Dendritic cell treated with granulocyte-macrophage colony-stimulating factor and Interleukin-4, amounts not matched to agents 40 ng/mL and 50 ng/mL, for 4 days (primary cell): ENCODE measurements at regions not wholly inside any gene's neighbourhood (a gene's known extent, or its start where the extent isn't known, plus 50 kb on each side); places are given as distances from the start of the nearest gene placed in this dataset.
"Not testable (repeated sequence)": the region's sequence is repeated elsewhere in the genome, so short reads cannot be mapped to it uniquely, and the experiment has no call there.

Experiments used
- H3K27ac Mint-ChIP-seq: one replicate; pipeline ENCODE4 v1.8.0; 2022; ENCODE audit warnings: mild to moderate bottlenecking, mixed read lengths
- H3K27me3 Mint-ChIP-seq: one replicate; pipeline ENCODE4 v1.8.0; 2022; ENCODE audit warnings: mild to moderate bottlenecking, mixed read lengths
- H3K36me3 Mint-ChIP-seq: one replicate; pipeline ENCODE4 v1.8.0; 2022; ENCODE audit warnings: low read depth, mixed read lengths
- H3K4me1 Mint-ChIP-seq: one replicate; pipeline ENCODE4 v1.8.0; 2022; ENCODE audit warnings: low read depth, mixed read lengths
- H3K4me3 Mint-ChIP-seq: one replicate; pipeline ENCODE4 v1.8.0; 2022; ENCODE audit warnings: mild to moderate bottlenecking, moderate library complexity, mixed read lengths
- H3K9me3 Mint-ChIP-seq: one replicate; pipeline ENCODE4 v1.8.0; 2022; ENCODE audit warnings: mixed read lengths
- intact Hi-C: fragments of 100-400 bp; cut with micrococcal nuclease; formaldehyde crosslinking; loops from one replicate; pipeline ENCODE4 v1.15.0; 2022

DNA sequence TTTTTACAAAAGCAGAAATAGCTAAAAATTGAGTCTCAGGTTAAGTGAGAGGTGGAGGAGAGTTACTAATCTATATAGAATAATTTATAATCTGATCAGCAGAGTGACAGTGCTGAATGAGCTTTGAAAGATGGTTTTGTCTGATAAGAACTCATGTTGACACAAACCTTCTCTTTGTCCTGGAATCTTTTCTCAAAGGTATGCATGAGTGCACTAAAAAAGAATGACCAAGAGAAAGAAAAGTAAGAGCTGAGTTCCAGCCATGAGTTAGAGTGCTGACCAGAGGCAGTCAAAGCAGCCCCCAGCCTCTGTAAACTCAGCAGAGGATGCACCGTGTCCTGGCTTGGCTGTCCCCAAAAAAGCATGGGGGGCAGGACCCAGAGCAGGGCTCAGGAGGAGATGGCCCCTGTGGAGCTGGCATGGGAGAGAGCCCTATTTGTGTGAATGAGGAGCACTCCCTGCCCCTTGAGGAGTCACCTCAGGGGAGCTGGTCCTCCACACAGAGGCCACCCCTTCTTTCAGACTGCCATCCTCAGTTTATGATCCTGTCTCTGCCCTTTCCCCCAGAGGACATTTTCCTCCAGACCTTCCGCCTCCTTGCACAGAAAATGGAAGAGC lies 129.8 kb downstream of the SEC23A start:
- Mint-ChIP-seq H3K27ac (no peak overlapping the region), H3K4me3 (no peak overlapping the region), H3K4me1 (no peaks in the 10 kb centered on the region), H3K27me3 (no peaks in the 10 kb centered on the region), H3K9me3 (peaks cover 6% of the 10 kb centered on the region), H3K36me3 (no peaks in the 10 kb centered on the region)
- intact Hi-C loops: no loop called here

DNA sequence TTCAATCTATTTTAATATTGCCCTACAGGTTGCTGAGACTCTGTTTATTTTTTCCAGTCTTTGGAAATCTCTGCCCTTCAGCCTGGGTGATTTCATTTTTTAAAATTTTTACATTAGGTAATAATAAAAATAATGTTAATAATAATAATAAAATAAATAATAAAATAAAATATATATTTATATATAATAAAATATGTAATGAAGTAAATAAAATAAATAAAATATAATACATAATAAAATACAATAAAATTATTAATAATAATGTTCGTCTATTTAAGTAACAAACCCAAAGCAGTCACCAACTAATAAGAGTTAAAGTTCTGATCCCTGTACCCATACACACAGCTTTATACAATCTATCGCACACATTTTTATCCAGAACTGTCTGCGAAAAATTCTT lies 130.5 kb downstream of the SEC23A start:
- H3K4me3 Mint-ChIP-seq: no peak overlapping the region
- H3K4me1 Mint-ChIP-seq: no peaks in the 10 kb centered on the region
- intact Hi-C loops: no loop called here
- no peaks in the 10 kb centered on the region for H3K36me3 Mint-ChIP-seq
- no peaks in the 10 kb centered on the region for H3K27me3 Mint-ChIP-seq
- no peaks in the 10 kb centered on the region for H3K9me3 Mint-ChIP-seq
- H3K27ac Mint-ChIP-seq: no peak overlapping the region

DNA sequence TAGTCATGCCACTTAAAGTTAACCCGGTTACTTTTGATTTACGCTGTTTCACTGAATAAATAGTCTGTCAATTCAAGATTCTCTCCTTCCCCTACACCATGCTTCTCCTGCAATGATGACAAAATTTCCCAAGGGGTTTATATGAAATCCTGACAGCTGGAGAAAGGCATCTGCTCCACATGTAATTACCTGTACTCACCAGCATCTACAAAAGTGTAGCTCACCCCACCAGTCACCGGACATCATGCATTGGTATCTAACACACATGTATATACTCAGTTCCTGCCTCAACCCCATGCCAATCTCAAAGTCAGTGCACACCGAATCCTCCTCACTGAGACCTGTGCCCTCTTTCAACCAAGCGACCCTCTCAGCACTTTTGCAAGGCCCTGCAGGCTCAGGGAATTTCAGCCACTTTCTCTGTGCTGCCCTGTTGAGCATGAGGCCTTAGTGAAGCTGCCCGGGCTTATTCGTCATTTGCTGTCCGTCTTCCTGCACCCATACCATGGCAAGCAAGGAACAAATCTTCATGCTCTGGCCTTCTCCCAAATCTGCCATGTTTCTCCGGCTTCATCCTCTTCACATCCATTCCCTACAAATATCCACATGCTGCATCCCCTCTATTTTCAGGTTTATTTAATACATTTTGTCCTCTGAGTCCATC lies 131.6 kb downstream of the SEC23A start:
- Mint-ChIP-seq H3K9me3 (no peaks in the 10 kb centered on the region), H3K36me3 (no peaks in the 10 kb centered on the region), H3K27ac (no peak overlapping the region), H3K4me1 (no peaks in the 10 kb centered on the region), H3K4me3 (no peak overlapping the region), H3K27me3 (no peaks in the 10 kb centered on the region)
- intact Hi-C loops: no loop called here

DNA sequence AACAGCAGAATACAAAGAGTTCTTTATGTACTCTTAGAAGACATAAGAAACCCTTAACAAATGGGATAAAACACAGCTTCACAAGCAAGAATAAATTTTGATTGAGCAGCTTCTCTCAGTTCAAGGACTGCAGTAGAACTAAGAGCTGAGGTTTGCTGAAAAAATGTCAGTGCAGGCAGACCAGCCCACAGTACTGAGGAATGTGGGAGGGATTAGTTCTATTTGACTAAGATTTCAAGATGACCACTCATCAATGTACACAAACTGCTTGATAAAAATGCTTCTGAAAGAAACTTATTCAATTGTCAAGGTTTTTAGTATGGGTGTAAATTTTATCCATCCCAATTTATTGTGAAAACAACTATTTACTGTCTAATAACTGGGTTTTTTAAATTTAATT lies 138.4 kb downstream of the SEC23A start:
- H3K4me3 Mint-ChIP-seq: no peak overlapping the region
- H3K36me3 Mint-ChIP-seq: no peaks in the 10 kb centered on the region
- intact Hi-C loops: no loop called here

DNA sequence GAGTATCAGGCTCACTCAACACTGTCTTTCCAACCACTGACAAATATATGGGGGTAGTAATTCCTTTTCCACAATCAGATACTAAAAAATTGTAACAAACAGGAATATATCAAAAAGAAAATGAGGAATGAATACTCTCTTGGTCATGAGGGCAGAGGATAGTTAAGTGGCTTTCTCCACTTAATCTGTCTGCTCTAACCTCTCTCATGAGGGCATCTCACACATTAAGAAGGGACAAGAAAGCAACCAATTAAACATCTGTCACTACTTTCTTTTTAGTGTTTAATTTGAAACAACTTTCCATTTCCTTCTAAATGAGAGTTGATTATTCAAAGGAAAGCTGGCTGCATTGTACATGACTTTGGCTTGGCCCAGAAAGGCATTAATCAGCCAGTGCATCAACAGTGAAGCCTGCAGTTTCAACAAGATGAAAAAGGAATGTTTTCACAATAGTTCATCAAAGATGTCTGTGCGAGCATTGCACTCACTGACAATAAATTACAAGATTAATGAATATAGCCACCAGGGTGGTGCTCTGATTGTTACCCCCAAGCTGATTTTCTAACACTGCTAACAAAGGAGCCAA lies 142.0 kb downstream of the SEC23A start:
- intact Hi-C loops: no loop called here
- Mint-ChIP-seq H3K9me3 (no peaks in the 10 kb centered on the region), H3K4me1 (no peaks in the 10 kb centered on the region)

More for the DNA sequence above, 138.4 kb downstream of the SEC23A start:
- Mint-ChIP-seq H3K27me3 (no peaks in the 10 kb centered on the region), H3K4me1 (no peaks in the 10 kb centered on the region), H3K27ac (no peak overlapping the region), H3K9me3 (no peaks in the 10 kb centered on the region)

DNA sequence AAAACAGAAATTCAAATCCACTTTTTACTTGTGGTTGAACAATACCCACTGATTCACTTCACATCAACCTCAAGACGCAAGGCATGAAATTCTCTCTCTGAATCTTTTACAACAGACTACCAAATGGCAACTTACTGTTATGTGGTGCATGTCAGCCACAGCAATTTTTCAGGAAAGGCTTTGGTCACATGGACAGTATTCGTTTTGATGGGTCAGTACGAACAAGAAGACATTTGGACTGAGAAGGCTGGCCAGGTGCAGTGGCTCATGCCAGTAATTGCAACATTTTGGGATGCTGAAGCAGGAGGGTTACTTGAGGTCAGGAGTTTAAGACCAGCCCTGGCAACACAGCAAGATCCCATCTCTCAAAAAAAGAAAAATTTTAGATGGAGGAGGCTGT lies 144.0 kb downstream of the SEC23A start:
- no peaks in the 10 kb centered on the region for H3K9me3 Mint-ChIP-seq
- H3K4me1 Mint-ChIP-seq: no peaks in the 10 kb centered on the region
- intact Hi-C loops: no loop called here
- H3K27ac Mint-ChIP-seq: no peak overlapping the region
- no peak overlapping the region for H3K4me3 Mint-ChIP-seq
- H3K27me3 Mint-ChIP-seq: peaks cover 2% of the 10 kb centered on the region
- no peaks in the 10 kb centered on the region for H3K36me3 Mint-ChIP-seq

More for the DNA sequence above, 142.0 kb downstream of the SEC23A start:
- no peak overlapping the region for H3K4me3 Mint-ChIP-seq
- no peak overlapping the region for H3K27ac Mint-ChIP-seq
- H3K27me3 Mint-ChIP-seq: no peaks in the 10 kb centered on the region
- H3K36me3 Mint-ChIP-seq: no peaks in the 10 kb centered on the region

DNA sequence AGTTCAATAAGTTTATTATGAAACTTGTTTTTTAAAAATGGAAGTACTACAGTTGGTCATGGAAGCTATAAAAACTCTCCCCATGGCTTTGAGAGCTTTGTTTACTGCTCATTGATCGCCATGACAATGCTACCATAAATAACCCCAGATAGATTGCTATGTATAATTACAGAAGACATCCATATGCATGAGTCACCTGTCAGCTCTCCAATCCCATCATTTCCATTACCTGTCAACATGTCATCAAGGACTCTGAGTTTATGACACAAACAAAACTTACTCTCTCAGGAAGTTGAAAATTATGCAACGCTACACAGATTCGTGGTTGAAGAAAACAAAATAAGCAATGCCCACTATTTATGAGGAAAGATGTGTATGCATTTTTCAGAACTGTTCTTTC lies 144.4 kb downstream of the SEC23A start:
- intact Hi-C loops: no loop called here
- Mint-ChIP-seq H3K9me3 (no peaks in the 10 kb centered on the region), H3K4me1 (no peaks in the 10 kb centered on the region), H3K36me3 (no peaks in the 10 kb centered on the region), H3K4me3 (no peak overlapping the region), H3K27ac (no peak overlapping the region), H3K27me3 (peaks cover 2% of the 10 kb centered on the region)

DNA sequence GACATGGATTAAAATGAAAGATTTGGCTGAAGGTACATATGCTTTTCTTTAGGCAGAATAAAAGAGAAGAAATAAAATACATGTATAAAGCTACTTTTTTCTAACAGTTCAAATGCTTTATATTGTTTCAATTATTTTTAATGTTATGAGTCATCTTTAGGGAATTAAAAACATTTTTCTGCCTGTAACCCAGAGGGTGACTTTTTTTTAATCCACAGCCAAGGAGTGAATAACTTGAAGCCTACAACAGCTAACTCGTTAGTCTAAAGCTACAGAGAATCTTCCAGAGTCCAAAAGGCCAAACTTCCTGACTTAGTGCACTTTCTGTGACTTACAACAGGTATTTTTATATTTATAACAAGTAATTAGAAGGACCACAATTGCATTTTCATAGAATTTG lies 151.6 kb downstream of the SEC23A start:
- H3K27me3 Mint-ChIP-seq: peaks cover 2% of the 10 kb centered on the region
- no peaks in the 10 kb centered on the region for H3K4me1 Mint-ChIP-seq
- no peak overlapping the region for H3K27ac Mint-ChIP-seq
- no peaks in the 10 kb centered on the region for H3K36me3 Mint-ChIP-seq
- H3K9me3 Mint-ChIP-seq: no peaks in the 10 kb centered on the region
- intact Hi-C loops: no loop called here
- no peak overlapping the region for H3K4me3 Mint-ChIP-seq

DNA sequence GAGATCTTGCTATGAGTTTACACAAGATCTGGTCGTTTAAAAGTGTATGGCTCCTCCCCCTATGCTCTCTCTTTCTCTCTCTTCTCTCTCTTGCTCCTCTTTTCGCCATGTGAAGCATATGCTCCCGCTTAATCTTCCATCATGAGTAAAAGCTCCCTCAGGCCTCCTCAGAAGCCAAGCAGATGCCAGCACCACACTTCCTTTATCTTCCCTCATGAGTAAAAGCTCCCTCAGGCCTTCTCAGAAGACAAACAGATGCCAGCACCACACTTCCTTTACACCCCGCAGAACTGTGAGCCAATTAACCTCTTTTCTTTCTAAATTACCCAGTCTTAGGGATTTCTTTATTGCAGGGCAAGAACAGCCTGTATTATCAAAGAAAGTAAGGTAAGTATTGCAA lies 152.4 kb downstream of the SEC23A start:
- intact Hi-C loops: no loop called here
- no peaks in the 10 kb centered on the region for H3K4me1 Mint-ChIP-seq
- H3K36me3 Mint-ChIP-seq: no peaks in the 10 kb centered on the region
- no peaks in the 10 kb centered on the region for H3K27me3 Mint-ChIP-seq
- H3K4me3 Mint-ChIP-seq: no peak overlapping the region
- H3K27ac Mint-ChIP-seq: no peak overlapping the region
- no peaks in the 10 kb centered on the region for H3K9me3 Mint-ChIP-seq

DNA sequence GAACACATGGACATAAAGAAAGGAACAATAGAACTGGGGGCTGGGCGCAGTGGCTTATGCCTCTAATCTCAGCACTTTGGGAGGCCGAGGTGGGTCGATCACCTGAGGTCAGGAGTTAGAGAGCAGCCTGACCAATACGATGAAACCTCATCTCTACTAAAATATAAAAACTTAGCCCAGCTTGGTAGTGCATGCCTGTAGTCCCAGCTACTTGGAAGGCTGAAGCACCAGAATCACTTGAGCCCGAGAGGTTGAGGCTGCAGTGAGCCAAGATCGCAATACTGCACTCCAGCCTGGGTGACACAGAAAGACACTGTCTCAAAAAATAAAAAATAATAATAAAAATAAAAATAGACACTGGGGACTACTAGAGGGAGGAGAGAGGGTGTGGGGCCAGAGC lies 154.5 kb downstream of the SEC23A start:
- no peak overlapping the region for H3K27ac Mint-ChIP-seq

DNA sequence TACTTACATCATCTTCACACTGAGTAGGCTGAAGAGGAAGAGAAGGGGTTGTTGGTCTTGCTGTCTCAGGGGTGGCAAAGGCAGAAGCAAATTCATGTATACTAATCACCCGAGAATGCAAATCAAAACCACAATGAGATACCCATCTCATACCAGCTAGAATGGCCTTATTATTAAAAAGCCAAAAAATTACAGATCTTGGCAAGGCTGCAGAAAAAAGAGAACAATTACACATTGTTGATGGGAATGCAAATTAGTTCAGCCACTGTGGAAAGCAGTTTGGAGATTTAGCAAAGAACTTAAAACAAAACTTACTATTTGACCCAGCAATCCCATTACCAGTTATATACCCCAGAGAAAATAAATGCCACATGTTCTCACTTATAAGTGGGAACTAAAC lies 154.9 kb downstream of the SEC23A start:
- Mint-ChIP-seq H3K9me3 (no peaks in the 10 kb centered on the region), H3K27ac (no peak overlapping the region), H3K4me3 (no peak overlapping the region), H3K4me1 (no peaks in the 10 kb centered on the region), H3K27me3 (no peaks in the 10 kb centered on the region), H3K36me3 (no peaks in the 10 kb centered on the region)
- intact Hi-C loops: no loop called here

More for the DNA sequence above, 154.5 kb downstream of the SEC23A start:
- Mint-ChIP-seq H3K4me1 (no peaks in the 10 kb centered on the region), H3K9me3 (no peaks in the 10 kb centered on the region), H3K27me3 (no peaks in the 10 kb centered on the region), H3K4me3 (no peak overlapping the region), H3K36me3 (no peaks in the 10 kb centered on the region)
- intact Hi-C loops: no loop called here

DNA sequence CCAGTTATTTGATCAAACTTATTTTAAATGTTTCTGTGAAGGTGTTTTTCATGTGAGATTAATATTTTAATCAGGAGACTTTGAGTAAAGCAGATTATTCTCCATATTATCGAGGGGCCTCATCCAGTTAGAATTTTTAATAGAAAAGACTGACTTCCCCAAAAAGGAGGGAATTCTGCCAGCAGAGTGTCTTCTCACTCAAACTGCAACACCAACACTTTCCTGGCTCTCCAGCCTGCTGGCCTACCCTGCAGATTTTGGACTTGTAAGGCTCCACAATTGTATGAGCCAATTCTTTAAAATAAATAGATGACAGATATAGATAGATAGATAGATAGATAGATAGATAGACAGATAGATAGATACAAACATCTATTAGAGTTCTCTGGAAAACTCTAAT lies 155.7 kb downstream of the SEC23A start:
- H3K36me3 Mint-ChIP-seq: no peaks in the 10 kb centered on the region

DNA sequence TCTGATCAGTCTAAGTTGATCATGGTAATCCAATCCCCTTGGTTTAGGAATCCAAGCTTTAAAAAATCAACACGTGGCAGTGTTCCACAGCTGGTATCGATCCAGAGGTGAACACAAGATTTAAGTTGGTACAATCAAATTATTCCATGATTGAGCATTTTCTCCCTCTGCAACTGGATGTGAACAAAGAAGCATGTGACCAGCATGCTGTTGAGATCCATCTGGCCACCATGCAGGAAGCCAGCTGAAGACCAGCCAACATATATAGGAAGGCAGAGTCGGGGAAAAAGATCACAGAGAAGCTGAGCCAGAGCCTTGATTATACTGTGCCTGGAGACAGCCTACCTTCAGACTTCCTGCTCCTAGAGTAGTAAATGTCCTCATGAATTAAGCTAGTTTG lies 158.3 kb downstream of the SEC23A start:
- no peaks in the 10 kb centered on the region for H3K36me3 Mint-ChIP-seq
- no peak overlapping the region for H3K4me3 Mint-ChIP-seq
- no peaks in the 10 kb centered on the region for H3K9me3 Mint-ChIP-seq
- no peaks in the 10 kb centered on the region for H3K27me3 Mint-ChIP-seq
- no peaks in the 10 kb centered on the region for H3K4me1 Mint-ChIP-seq
- intact Hi-C loops: no loop called here
- no peak overlapping the region for H3K27ac Mint-ChIP-seq

More for the DNA sequence above, 155.7 kb downstream of the SEC23A start:
- intact Hi-C loops: no loop called here
- H3K27ac Mint-ChIP-seq: no peak overlapping the region
- H3K9me3 Mint-ChIP-seq: no peaks in the 10 kb centered on the region
- no peaks in the 10 kb centered on the region for H3K27me3 Mint-ChIP-seq
- H3K4me3 Mint-ChIP-seq: no peak overlapping the region
- no peaks in the 10 kb centered on the region for H3K4me1 Mint-ChIP-seq

DNA sequence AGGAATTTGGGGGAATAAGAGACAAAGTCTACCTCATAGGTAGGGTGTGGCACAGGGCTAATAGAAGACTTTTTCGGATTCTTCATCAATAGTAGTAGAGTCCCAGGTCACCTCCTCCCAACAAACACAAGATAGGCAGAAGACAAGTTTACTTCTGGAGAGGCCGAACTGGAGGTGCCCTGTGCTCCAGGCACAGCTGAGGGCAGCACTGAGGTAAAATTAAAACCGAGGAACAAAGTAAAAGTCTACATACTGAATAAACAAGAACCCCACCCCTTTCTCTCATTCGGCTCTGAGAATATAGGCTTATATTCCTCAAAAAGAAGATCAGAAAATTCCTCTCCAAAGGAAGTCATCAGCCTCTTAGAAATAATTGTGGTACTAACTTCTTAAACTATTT lies 161.5 kb downstream of the SEC23A start:
- intact Hi-C loops: no loop called here

DNA sequence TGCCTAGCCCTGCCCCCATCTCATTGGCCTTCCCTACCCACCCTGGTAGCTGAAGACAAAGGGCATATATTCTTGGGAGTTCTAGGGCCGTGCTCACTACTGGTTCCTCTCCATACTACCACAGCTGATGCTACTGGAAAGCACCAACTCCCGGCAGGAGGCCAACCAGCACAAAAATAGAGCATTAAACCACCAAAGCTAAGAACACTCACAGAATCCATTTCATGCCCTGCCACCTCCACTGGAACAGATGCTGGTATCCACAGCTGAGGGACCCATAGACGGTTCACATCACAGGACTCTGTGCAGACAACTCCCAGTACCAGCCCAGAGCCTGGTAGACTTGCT lies 170.4 kb downstream of the SEC23A start:
- H3K4me1 Mint-ChIP-seq, H3K4me3 Mint-ChIP-seq, H3K9me3 Mint-ChIP-seq, intact Hi-C loops, H3K36me3 Mint-ChIP-seq, H3K27me3 Mint-ChIP-seq, H3K27ac Mint-ChIP-seq: not testable (repeated sequence)

More for the DNA sequence above, 161.5 kb downstream of the SEC23A start:
- Mint-ChIP-seq H3K27ac (no peak overlapping the region), H3K27me3 (peaks cover 2% of the 10 kb centered on the region), H3K36me3 (no peaks in the 10 kb centered on the region), H3K4me3 (no peak overlapping the region), H3K9me3 (no peaks in the 10 kb centered on the region), H3K4me1 (no peaks in the 10 kb centered on the region)
